HepG2 (cell line): ENCODE measurements at regions not wholly inside any gene's neighbourhood (a gene's known extent, or its start where the extent isn't known, plus 50 kb on each side); places are given as distances from the start of the nearest gene placed in this dataset.

Source experiments
- ATAC-seq: fragments of 200-7000 bp; cut with Tn5 transposase; 3 replicates; pipeline ENCODE4 v1.9.1; 2020; ENCODE audit warnings: mild to moderate bottlenecking, moderate library complexity
- BruUV-seq: library from RNA; stranded (reverse); fragments of 400-500 nt; replicated peaks from 2 replicates; lab custom pipeline; 2021; lab: Mats Ljungman, UMichigan
- CTCF ChIA-PET: fragments of 300-600 bp; formaldehyde crosslinking; extraction: SDS; loops from one replicate; lab custom pipeline; 2021; ENCODE audit warnings: low total read pairs, inconsistent platforms, low intra/inter-chr PET ratio; lab: Yijun Ruan, JAX
- POLR2A ChIA-PET: fragments of 350-600 bp; sonication (Branson Sonifier 250); formaldehyde crosslinking; loops from one replicate; lab custom pipeline; 2020; ENCODE audit warnings: antibody characterized with exemption, inconsistent platforms; lab: Yijun Ruan, JAX
- DNase-seq: peaks from one replicate; pipeline ENCODE4 v3.0.0-alpha.2; 2015; ENCODE audit warnings: low spot score
- FAIRE-seq: peaks from 3 replicates; lab custom pipeline; 2011; peaks lifted over from hg19 to GRCh38; lab: Jason Lieb, UNC
- H2AFZ ChIP-seq: one replicate; pipeline ENCODE4 v1.6.1; 2011; ENCODE audit warnings: low read length, inconsistent platforms
- H3K27ac ChIP-seq: fragments of 300-600 bp; 3 replicates; pipeline ENCODE4 v1.8.0; 2011; ENCODE audit warnings: mixed run types, mild to moderate bottlenecking, mixed read lengths, low read length, inconsistent platforms; ENCODE audit not compliant: insufficient read depth; ENCODE audit errors: extremely low read length
- H3K27me3 ChIP-seq, 2 experiments: fragments of 200-600 bp in 1 of 2; 2 replicates in 1 of 2; 3 replicates in 1 of 2; pipeline versions ENCODE4 v1.6.0 to v1.8.0; 2011; ENCODE audit warnings: low read length in 2 of 2, mild to moderate bottlenecking in 2 of 2, moderate library complexity in 2 of 2, inconsistent platforms in 1 of 2; ENCODE audit not compliant: insufficient read depth in 2 of 2, control insufficient read depth in 1 of 2
- H3K36me3 ChIP-seq, 2 experiments: fragments of 200-600 bp in 1 of 2; replicated peaks in 1 of 2; 2 replicates in 1 of 2; 3 replicates in 1 of 2; pipeline versions ENCODE4 v1.5.1 to v1.8.0; 2011; ENCODE audit warnings: low read length in 2 of 2, inconsistent platforms in 1 of 2; ENCODE audit not compliant: insufficient read depth in 2 of 2, control insufficient read depth in 1 of 2
- H3K4me1 ChIP-seq: 2 replicates; pipeline ENCODE4 v1.5.1; 2012; ENCODE audit warnings: low read length, inconsistent platforms; ENCODE audit not compliant: insufficient read depth
- H3K4me2 ChIP-seq: 2 replicates; pipeline ENCODE4 v1.6.0; 2011; ENCODE audit warnings: low read depth, low read length, inconsistent platforms
- H3K4me3 ChIP-seq, 3 experiments: fragments of 200-600 bp in 1 of 3; sonication (generic), shearing (Covaris generic) in 1 of 3; replicated peaks in 1 of 3; 2 replicates each; pipeline ENCODE4 v1.5.1; 2011 to 2016; ENCODE audit warnings: low read length in 3 of 3, inconsistent platforms in 2 of 3, low read depth in 2 of 3, mild to moderate bottlenecking in 2 of 3, control low read depth in 1 of 3, mixed read lengths in 1 of 3; ENCODE audit not compliant: insufficient read depth in 1 of 3
- H3K79me2 ChIP-seq: one replicate; pipeline ENCODE4 v1.6.1; 2011; ENCODE audit warnings: low read length, inconsistent platforms; ENCODE audit not compliant: insufficient read depth
- H3K9ac ChIP-seq: 2 replicates; pipeline ENCODE4 v1.6.0; 2011; ENCODE audit warnings: mild to moderate bottlenecking, low read depth, low read length, inconsistent platforms; ENCODE audit not compliant: insufficient read depth
- H3K9me3 ChIP-seq: 2 replicates; pipeline ENCODE4 v1.5.1; 2012; ENCODE audit warnings: mild to moderate bottlenecking, low read length
- H4K20me1 ChIP-seq: 2 replicates; pipeline ENCODE4 v1.6.0; 2011; ENCODE audit warnings: inconsistent platforms, mild to moderate bottlenecking, low read length, moderate library complexity; ENCODE audit not compliant: insufficient read depth
- ATF2 ChIP-seq: sonication (generic); formaldehyde crosslinking; IDR thresholded peaks from 2 replicates; pipeline ENCODE4 v1.4.0; 2020; ENCODE audit warnings: missing genetic modification reagents
- FOSL1 ChIP-seq: sonication (generic); formaldehyde crosslinking; IDR thresholded peaks from 2 replicates; pipeline ENCODE4 v1.9.0; 2021; ENCODE audit warnings: missing genetic modification reagents, borderline replicate concordance
- FOXK1 ChIP-seq: sonication (generic); formaldehyde crosslinking; IDR thresholded peaks from 2 replicates; pipeline ENCODE4 v1.4.0; 2020; ENCODE audit warnings: low read depth, missing genetic modification reagents, borderline replicate concordance
- HOXA7 ChIP-seq: sonication (generic); formaldehyde crosslinking; IDR thresholded peaks from 2 replicates; pipeline ENCODE4 v1.8.1; 2022; ENCODE audit warnings: mild to moderate bottlenecking, missing genetic modification reagents, moderate library complexity
- NFAT5 ChIP-seq: sonication (generic); formaldehyde crosslinking; IDR thresholded peaks from 2 replicates; pipeline ENCODE4 v1.4.0; 2020; ENCODE audit warnings: missing genetic modification reagents
- PITX1 ChIP-seq: sonication (generic); formaldehyde crosslinking; IDR thresholded peaks from 2 replicates; pipeline ENCODE4 v1.5.1; 2020; ENCODE audit warnings: mild to moderate bottlenecking, missing genetic modification reagents
- ZBTB49 ChIP-seq: sonication (generic); formaldehyde crosslinking; IDR thresholded peaks from 2 replicates; pipeline ENCODE4 v1.4.0; 2020; ENCODE audit warnings: missing genetic modification reagents, borderline replicate concordance
- ZFY ChIP-seq: sonication (generic); formaldehyde crosslinking; IDR thresholded peaks from 2 replicates; pipeline ENCODE4 v1.4.0; 2020; ENCODE audit warnings: missing genetic modification reagents
- ZNF281 ChIP-seq: sonication (generic); formaldehyde crosslinking; IDR thresholded peaks from 2 replicates; pipeline ENCODE4 v1.4.0; 2020; ENCODE audit warnings: missing genetic modification reagents, borderline replicate concordance
- ZNF703 ChIP-seq: sonication (generic); formaldehyde crosslinking; IDR thresholded peaks from 2 replicates; pipeline ENCODE4 v1.5.1; 2020; ENCODE audit warnings: missing genetic modification reagents, mild to moderate bottlenecking, moderate library complexity, borderline replicate concordance
- WGBS: methylation state at CpG from one replicate; pipeline ENCODE4 v1.1.6; 2017; ENCODE audit warnings: low lambda C conversion rate; 5-methylcytosine and 5-hydroxymethylcytosine counted together
- in situ Hi-C: cut with HindIII; loops from 2 replicates; pipeline ENCODE4 v1.10.0; 2017; ENCODE audit warnings: low pct_unique_long_range_greater_than_20kb; ENCODE audit not compliant: extremely low pct_ligation_motif_present
- intact Hi-C: fragments of 100-400 bp; cut with micrococcal nuclease; formaldehyde crosslinking; loops from one replicate; pipeline ENCODE4 v1.10.0; 2022; ENCODE audit not compliant: unreplicated experiment

- TF ChIP-seq FOSL1 (CRISPR knock-in tag) = no peak
Observed at GRCh38 chr13:109622006-109622405, 164.4 kb downstream of the IRS2 start (continued).

GRCh38 chr13:109615721-109616420 lies 170.5 kb downstream of the IRS2 start:
- Histone ChIP-seq H4K20me1 (no peaks in the 10 kb centered on the region), H3K79me2 (no peaks in the 10 kb centered on the region), H3K27ac (no peak overlapping the region), H3K36me3 (no peaks in the 10 kb centered on the region), H3K27me3 (no peaks in the 10 kb centered on the region), H3K4me3 (no peak overlapping the region), H3K9ac (no peak overlapping the region), H2AFZ (no peak overlapping the region), H3K4me1 (no peaks in the 10 kb centered on the region), H3K4me2 (no peak overlapping the region), H3K9me3 (no peaks in the 10 kb centered on the region)
- no TSS peak for BruUV-seq
- intact Hi-C loops = no loop called here
- no peak for DNase-seq
- ChIA-PET POLR2A (no interaction called here), CTCF (no interaction called here)
- 59% methylated on average over 8 of the region's 8 CpGs for WGBS
- no peak for ATAC-seq
- no peak for FAIRE-seq
- in situ Hi-C loops = no loop called here
- no peak for TF ChIP-seq ZBTB49 (CRISPR knock-in tag)
- TF ChIP-seq HOXA7 = no peak
- no peak for TF ChIP-seq NFAT5 (CRISPR knock-in tag)
- TF ChIP-seq ZNF281 (CRISPR knock-in tag) = no peak
- TF ChIP-seq PITX1 (CRISPR knock-in tag) = no peak
- no peak for TF ChIP-seq ZFY (CRISPR knock-in tag)
- no peak for TF ChIP-seq FOXK1
- TF ChIP-seq ATF2 (CRISPR knock-in tag) = no peak
- TF ChIP-seq ZNF703 (CRISPR knock-in tag) = no peak
